GM21447 (cell line): ENCODE measurements at regions not wholly inside any gene's neighbourhood (a gene's known extent, or its start where the extent isn't known, plus 50 kb on each side); places are given as distances from the start of the nearest gene placed in this dataset.
"Not testable (repeated sequence)": the region's sequence is repeated elsewhere in the genome, so short reads cannot be mapped to it uniquely, and the experiment has no call there.

Experiments
- ATAC-seq: cut with Tn5 transposase; IDR thresholded peaks from one replicate; pipeline ENCODE4 v1.9.1; 2021; ENCODE audit not compliant: unreplicated experiment

- no peak for ATAC-seq
Measured at GRCh38 chr11:96978751-96979150, 588.9 kb downstream of the JRKL start.

DNA sequence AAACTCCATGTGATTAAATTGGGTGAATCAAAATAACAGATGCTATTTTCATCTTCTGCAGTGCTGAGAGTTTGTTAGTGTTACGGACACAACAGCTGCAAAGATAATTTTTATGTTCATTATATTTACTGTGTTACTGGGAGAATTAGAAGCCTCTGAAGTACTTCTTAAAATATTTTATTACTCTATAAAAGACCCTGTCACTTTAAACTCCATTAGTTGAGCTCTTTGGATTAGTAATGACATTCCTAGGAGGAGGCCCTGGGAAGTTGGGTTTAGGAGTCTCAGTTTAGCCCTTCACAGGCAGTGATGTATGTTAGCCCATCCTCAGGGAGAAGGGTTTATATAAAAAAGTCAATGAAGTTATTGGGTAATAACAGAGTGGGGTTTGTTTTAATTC is 596.7 kb downstream of the JRKL start:
- ATAC-seq: no peak

DNA sequence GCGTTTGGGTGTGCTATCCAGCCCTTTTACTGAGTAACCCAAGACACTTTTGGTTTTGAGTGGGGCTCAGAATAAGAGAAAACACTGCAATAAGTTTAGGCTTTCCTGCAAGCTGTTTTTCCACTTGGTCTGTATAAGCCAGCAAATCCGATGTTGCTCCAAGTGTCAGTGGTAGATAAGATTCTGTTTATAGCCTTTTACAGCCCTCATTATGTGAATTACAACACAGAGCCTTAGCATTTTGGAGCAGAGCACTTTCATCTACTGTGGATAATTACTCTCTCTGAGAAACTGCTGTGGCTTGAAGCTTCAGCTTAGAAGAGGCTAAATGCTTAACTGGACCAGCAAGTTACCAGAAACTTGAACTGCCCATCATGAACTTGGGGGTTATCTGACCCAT is 601.1 kb downstream of the JRKL start:
- ATAC-seq: no peak

GRCh38 chr11:97000481-97000880 is 610.7 kb downstream of the JRKL start:
- ATAC-seq: no peak

GRCh38 chr11:97007283-97007682 is 617.5 kb downstream of the JRKL start:
- no peak for ATAC-seq

- ATAC-seq: no peak
Measured at GRCh38 chr11:97009613-97010012, 619.8 kb downstream of the JRKL start.

- not testable (repeated sequence) for ATAC-seq
Measured at GRCh38 chr11:97010997-97011396, 621.2 kb downstream of the JRKL start.

- ATAC-seq: no peak
Measured at GRCh38 chr11:97015327-97015726, 625.5 kb downstream of the JRKL start.

DNA sequence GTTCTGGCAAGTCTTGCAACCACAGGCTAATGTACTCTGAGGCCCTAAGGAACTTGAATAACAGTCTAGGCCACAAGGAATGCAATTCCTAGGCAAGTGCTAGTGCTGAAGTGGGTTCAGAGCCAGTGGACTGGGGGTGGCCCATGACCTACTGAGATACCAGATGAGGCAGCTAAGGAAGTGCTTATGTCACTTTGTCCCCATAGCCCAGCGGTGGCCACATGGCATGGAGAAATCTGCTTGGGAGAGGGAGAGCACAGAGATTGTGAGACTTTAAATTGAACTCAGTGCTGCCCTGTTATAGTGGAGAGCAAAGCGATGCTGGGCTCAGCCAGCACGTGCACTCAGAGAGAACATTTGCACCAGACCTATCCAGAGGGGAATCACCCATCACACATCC is 629.5 kb downstream of the JRKL start:
- ATAC-seq: no peak

- no peak for ATAC-seq
Measured at GRCh38 chr11:97019754-97020153, 629.9 kb downstream of the JRKL start.

GRCh38 chr11:97022955-97023354 is 633.1 kb downstream of the JRKL start:
- ATAC-seq: no peak

DNA sequence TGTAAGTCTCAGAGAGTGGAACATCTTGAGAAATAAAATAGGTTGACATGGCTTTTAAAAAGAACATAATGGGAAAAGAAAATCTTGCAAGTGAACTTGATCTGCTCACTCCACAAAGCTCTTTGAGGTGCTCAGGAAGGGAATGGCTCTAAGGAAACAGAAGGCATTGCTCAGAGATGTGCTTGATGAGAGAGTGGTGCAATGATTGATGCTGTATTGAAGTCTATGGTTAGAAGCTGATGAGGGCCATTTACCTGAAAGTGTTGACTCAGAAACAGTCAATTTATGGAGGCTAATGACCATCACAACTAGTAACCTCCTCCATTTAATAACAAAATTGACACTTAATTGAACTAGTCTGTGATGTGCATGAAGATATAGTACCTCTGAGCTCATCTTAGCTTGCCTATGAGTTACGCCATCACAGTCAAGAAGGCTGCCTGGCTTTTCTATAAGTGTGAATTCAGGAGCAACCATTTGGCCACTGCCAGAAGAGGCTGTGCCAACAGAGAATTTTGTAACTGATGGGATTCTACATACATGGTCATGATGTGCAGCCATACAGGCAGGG is 639.1 kb downstream of the JRKL start:
- ATAC-seq: no peak

DNA sequence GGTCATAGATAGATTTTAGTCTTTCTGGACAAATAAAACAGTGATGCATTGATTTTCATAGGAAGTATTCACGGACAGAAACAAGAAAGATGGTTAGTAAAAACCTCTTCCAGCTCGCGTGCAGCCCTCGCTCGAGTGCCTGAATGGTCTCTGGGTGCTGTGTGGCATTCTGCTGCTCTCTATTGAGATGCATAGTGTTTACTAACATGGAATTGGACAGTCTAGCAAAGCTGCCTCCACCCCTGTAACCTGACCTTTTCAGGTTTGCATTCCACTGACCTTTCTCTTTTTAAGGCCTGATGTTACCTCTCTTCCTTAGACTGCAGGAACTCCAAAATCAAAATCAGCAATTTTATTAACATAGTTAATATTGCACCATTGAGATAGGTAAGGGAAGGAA is 643.4 kb downstream of the JRKL start:
- no peak for ATAC-seq

DNA sequence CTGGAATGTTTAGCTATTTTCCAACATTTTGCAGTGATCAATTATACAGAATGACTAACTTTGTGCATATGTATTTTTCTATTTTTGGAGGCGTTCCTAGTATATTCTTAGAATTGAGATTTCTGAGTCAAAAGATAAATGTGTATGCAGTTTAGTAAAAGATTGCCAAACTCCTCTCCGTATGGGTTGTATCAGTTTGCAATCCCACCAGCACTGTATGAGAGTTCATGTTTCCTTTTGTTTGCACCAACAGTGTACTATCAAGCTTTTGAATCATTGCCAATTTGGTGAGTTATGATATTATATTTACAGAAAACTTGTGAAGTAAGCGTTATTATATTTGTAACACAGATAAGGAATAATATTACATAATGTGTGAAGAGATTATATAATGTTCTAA is 658.7 kb downstream of the JRKL start:
- ATAC-seq: no peak

- no peak for ATAC-seq
Measured at GRCh38 chr11:97060184-97060583, 670.4 kb downstream of the JRKL start.

DNA sequence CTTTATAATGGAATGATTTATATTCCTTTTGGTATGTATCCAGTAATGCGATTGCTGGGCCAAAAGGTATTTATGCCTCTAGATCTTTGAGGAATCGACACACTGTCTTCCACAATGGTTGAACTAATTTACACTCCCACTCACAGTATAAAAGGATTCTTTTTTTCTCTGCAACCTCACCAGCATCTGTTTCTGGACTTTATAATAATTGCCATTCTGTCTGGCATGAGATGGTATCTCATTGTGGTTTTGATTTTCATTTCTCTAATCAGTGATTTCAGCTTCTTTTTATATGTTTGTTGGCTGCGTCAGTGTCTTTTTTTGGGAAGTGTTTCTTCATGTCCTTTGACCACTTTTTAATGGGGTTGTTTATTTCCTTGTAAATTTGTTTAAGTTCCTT is 679.3 kb downstream of the JRKL start:
- no peak for ATAC-seq

GRCh38 chr11:97072420-97072819 is 682.6 kb downstream of the JRKL start:
- ATAC-seq: no peak

DNA sequence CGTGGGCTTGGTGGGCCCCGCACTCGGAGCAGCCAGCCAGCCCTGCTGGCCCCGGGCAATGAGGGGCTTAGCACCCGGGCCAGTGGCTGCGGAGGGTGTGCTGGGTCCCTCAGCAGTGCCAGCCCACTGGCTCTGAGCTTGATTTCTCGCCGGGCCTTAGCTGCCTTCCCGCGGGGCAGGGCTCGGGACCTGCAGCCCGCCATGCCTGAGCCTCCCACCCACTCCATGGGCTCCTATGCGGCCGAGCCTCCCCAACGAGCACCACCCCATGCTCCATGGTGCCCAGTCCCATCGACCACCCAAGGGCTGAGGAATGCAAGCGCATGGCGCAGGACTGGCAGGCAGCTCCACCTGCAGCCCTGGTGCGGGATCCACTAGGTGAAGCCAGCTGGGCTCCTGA is 686.9 kb downstream of the JRKL start:
- not testable (repeated sequence) for ATAC-seq

- ATAC-seq: no peak
Measured at GRCh38 chr11:97078443-97078842, 688.6 kb downstream of the JRKL start.

- no peak for ATAC-seq
Measured at GRCh38 chr11:97079244-97079643, 689.4 kb downstream of the JRKL start.

DNA sequence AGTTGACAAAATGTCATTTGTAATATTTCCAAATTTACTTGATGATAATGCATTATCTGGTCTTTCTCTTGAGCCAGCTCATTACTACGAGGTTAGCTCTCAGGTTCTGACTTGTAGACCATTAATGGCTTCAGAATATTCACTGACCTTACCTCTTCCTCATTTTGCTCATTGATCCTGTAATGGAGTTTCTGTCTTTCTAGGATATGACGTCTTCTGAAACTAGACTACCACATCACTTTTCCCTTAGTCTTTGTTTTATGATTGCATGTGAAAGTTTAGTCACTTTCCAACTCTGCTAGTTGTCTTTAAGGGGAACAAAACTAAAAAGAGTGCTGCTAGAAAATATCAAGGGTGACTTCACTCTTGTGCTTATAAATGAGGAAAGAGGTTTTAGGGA is 697.6 kb downstream of the JRKL start:
- ATAC-seq: no peak

DNA sequence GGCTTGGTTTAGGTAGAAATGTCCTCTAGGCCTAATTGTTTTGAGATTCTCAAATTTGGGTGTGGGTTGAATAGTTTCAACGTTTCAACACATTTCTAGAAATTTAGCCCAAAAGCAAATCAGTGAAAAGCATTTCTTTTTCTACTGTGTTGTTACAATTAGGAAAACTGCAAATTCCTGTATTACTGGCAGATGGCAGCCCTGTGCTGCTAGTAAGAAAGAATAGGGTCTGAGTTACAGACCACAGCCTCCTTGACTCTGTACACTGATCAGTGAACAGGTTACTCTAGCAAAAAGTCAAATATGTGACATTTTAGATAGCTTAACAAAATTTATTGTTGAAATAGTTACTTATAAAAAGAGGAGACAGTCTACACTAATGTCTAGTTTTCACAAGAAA is 703.0 kb downstream of the JRKL start:
- ATAC-seq: no peak

GRCh38 chr11:97102180-97102579 is 712.4 kb downstream of the JRKL start:
- not testable (repeated sequence) for ATAC-seq

DNA sequence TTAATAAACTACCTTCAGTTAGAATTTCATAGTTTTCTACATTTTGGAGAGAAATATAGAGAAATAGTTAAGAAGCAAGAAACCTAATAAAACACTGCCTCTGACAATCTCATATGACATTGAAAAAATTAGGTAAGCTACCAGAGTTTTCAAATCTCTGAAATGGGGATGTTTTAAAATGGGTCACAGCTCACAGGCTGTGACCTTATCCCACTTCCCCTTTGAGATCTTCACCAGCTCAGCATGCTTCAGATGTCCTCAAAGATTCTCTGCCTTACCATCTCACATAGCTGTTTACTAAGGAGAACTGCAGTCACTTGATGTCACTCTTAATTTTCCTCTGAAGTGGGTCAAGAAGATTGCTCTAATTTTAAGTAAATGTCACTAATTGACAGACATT is 717.8 kb downstream of the JRKL start:
- ATAC-seq: no peak
